HEK293 (cell line): ENCODE measurements at regions not wholly inside any gene's neighbourhood (a gene's known extent, or its start where the extent isn't known, plus 50 kb on each side); places are given as distances from the start of the nearest gene placed in this dataset.

ENCODE experiments used
- BCL11A ChIP-seq: fragments of 450-650 bp; formaldehyde crosslinking; IDR thresholded peaks from 2 replicates; pipeline ENCODE4 v1.5.1; 2016; ENCODE audit warnings: low read depth, missing biosample characterization, missing genetic modification characterization
- CTCF ChIP-seq: fragments of 450-650 bp; formaldehyde crosslinking; IDR thresholded peaks from 2 replicates; pipeline ENCODE4 v1.5.1; 2016; ENCODE audit warnings: missing biosample characterization, missing genetic modification characterization
- FEZF1 ChIP-seq: fragments of 450-650 bp; formaldehyde crosslinking; IDR thresholded peaks from 2 replicates; pipeline ENCODE4 v1.5.1; 2016; ENCODE audit warnings: missing biosample characterization, missing genetic modification characterization
- GLI2 ChIP-seq: fragments of 450-650 bp; formaldehyde crosslinking; IDR thresholded peaks from 2 replicates; pipeline ENCODE4; 2017; ENCODE audit warnings: missing biosample characterization, missing genetic modification characterization, low read depth, borderline replicate concordance
- HOXD13 ChIP-seq: sonication (generic); formaldehyde crosslinking; IDR thresholded peaks from 2 replicates; pipeline ENCODE4 v1.8.0; 2022; ENCODE audit warnings: missing genetic modification reagents, borderline replicate concordance
- ZBTB11 ChIP-seq: fragments of 450-650 bp; formaldehyde crosslinking; conservative IDR thresholded peaks from 2 replicates; pipeline ENCODE4 v1.5.1; 2016; ENCODE audit warnings: low read depth, missing biosample characterization, missing genetic modification characterization
- ZBTB20 ChIP-seq: fragments of 450-650 bp; formaldehyde crosslinking; IDR thresholded peaks from 2 replicates; pipeline ENCODE4 v1.5.1; 2016; ENCODE audit warnings: missing biosample characterization, missing genetic modification characterization
- ZBTB21 ChIP-seq: fragments of 450-650 bp; formaldehyde crosslinking; IDR thresholded peaks from 2 replicates; pipeline ENCODE4 v1.5.1; 2017; ENCODE audit warnings: missing biosample characterization, missing genetic modification characterization
- ZBTB7A ChIP-seq: fragments of 450-650 bp; formaldehyde crosslinking; IDR thresholded peaks from 2 replicates; pipeline ENCODE4 v1.5.1; 2016; ENCODE audit warnings: low read depth, missing biosample characterization, missing genetic modification characterization
- ZNF10 ChIP-seq: fragments of 450-650 bp; formaldehyde crosslinking; IDR thresholded peaks from 2 replicates; pipeline ENCODE4 v1.5.1; 2017; ENCODE audit warnings: missing biosample characterization, missing genetic modification characterization
- ZNF777 ChIP-seq: fragments of 450-650 bp; formaldehyde crosslinking; IDR thresholded peaks from 2 replicates; pipeline ENCODE4 v1.5.1; 2017; ENCODE audit warnings: missing biosample characterization, missing genetic modification characterization, borderline replicate concordance

- TF ChIP-seq HOXD13 (CRISPR knock-in tag) = no peak
- TF ChIP-seq GLI2 (tag by site-specific recombination) = no peak
- no peak for TF ChIP-seq ZBTB20 (tag by site-specific recombination)
- TF ChIP-seq ZBTB7A (tag by site-specific recombination) = no peak
- TF ChIP-seq FEZF1 (tag by site-specific recombination) = no peak
- no peak for TF ChIP-seq CTCF (tag by site-specific recombination)
- TF ChIP-seq BCL11A = no peak
- TF ChIP-seq ZBTB11 (tag by site-specific recombination) = no peak
- TF ChIP-seq ZNF10 (tag by site-specific recombination) = no peak
- TF ChIP-seq ZNF777 (tag by site-specific recombination) = no peak
- TF ChIP-seq ZBTB21 (tag by site-specific recombination) = no peak
Measured at GRCh38 chr15:91609966-91610365, 243.5 kb upstream of the SLCO3A1 start.
